Neural progenitor cell (in vitro differentiated cells): ENCODE measurements at regions not wholly inside any gene's neighbourhood (a gene's known extent, or its start where the extent isn't known, plus 50 kb on each side); places are given as distances from the start of the nearest gene placed in this dataset.
A peak's percentile ranks its signal among the peaks of the same experiment; 100 is the strongest.

Source experiments
- DNase-seq: peaks from one replicate; pipeline ENCODE4 v3.0.0-alpha.2; 2016; ENCODE audit warnings: low spot score
- H2AFZ ChIP-seq: fragments of 200-600 bp; sonication (generic); replicated peaks from 2 replicates; pipeline ENCODE4 v1.6.1; 2016; ENCODE audit warnings: antibody characterized with exemption
- H3F3A ChIP-seq: fragments of 200-600 bp; sonication (generic); 2 replicates; pipeline ENCODE4 v1.6.1; 2016; ENCODE audit warnings: antibody characterized with exemption, low read depth
- H3K27ac ChIP-seq: fragments of 200-600 bp; sonication (generic); 2 replicates; pipeline ENCODE4 v1.5.1; 2016; ENCODE audit warnings: mild to moderate bottlenecking
- H3K27me3 ChIP-seq: fragments of 200-600 bp; sonication (generic); 2 replicates; pipeline ENCODE4 v1.6.1; 2016; ENCODE audit warnings: mild to moderate bottlenecking, moderate library complexity
- H3K36me3 ChIP-seq: fragments of 200-600 bp; sonication (generic); 2 replicates; pipeline ENCODE4 v1.5.1; 2016
- H3K4me1 ChIP-seq: fragments of 200-600 bp; sonication (generic); 2 replicates; pipeline ENCODE4 v1.6.1; 2016; ENCODE audit warnings: mixed run types
- H3K4me2 ChIP-seq: fragments of 200-600 bp; sonication (generic); 2 replicates; pipeline ENCODE4 v1.6.1; 2016
- H3K4me3 ChIP-seq: fragments of 200-600 bp; sonication (generic); 2 replicates; pipeline ENCODE4 v1.5.1; 2016
- H3K79me2 ChIP-seq: fragments of 200-600 bp; sonication (generic); 2 replicates; pipeline ENCODE4 v1.6.1; 2016; ENCODE audit warnings: low read depth
- H3K9ac ChIP-seq: fragments of 200-600 bp; sonication (generic); 2 replicates; pipeline ENCODE4 v1.6.1; 2016
- H3K9me3 ChIP-seq: fragments of 200-600 bp; sonication (generic); 2 replicates; pipeline ENCODE4 v1.5.1; 2016; ENCODE audit warnings: low read depth
- H4K20me1 ChIP-seq: fragments of 200-600 bp; sonication (generic); 2 replicates; pipeline ENCODE4 v1.6.1; 2016; ENCODE audit warnings: low read depth
- H3K27ac Mint-ChIP-seq: 3 replicates; pipeline ENCODE4 v1.8.0; 2021; ENCODE audit warnings: mixed read lengths
- H3K27me3 Mint-ChIP-seq: 2 replicates; pipeline ENCODE4 v1.8.0; 2022; ENCODE audit warnings: low read depth, mild to moderate bottlenecking, inconsistent platforms, moderate library complexity, mixed read lengths; ENCODE audit not compliant: insufficient read depth
- H3K36me3 Mint-ChIP-seq: 3 replicates; pipeline ENCODE4 v1.8.0; 2021; ENCODE audit warnings: mixed read lengths
- H3K4me1 Mint-ChIP-seq: 3 replicates; pipeline ENCODE4 v1.8.0; 2021; ENCODE audit warnings: mixed read lengths
- H3K4me3 Mint-ChIP-seq: 3 replicates; pipeline ENCODE4 v1.8.0; 2021; ENCODE audit warnings: mild to moderate bottlenecking, moderate library complexity, mixed read lengths
- H3K9me3 Mint-ChIP-seq: 3 replicates; pipeline ENCODE4 v1.8.0; 2020; ENCODE audit warnings: mixed read lengths
- CTCF ChIP-seq: fragments of 200-600 bp; sonication (generic); IDR thresholded peaks from 2 replicates; pipeline ENCODE4 v1.5.1; 2017; ENCODE audit warnings: antibody characterized with exemption, mild to moderate bottlenecking
- EZH2 ChIP-seq: fragments of 200-600 bp; sonication (generic); IDR thresholded peaks from 2 replicates; pipeline ENCODE4 v1.6.1; 2017; ENCODE audit warnings: antibody characterized with exemption, mild to moderate bottlenecking, moderate library complexity
- EZH2phosphoT487 ChIP-seq: fragments of 200-600 bp; sonication (generic); IDR thresholded peaks from 2 replicates; pipeline ENCODE4 v1.6.1; 2017; ENCODE audit warnings: antibody characterized with exemption

- Mint-ChIP-seq H3K4me1 (peaks cover 49% of the 10 kb centered on the region), H3K4me3 (no peak overlapping the region), H3K9me3 (peaks cover 2% of the 10 kb centered on the region), H3K27me3 (peaks cover 3% of the 10 kb centered on the region), H3K36me3 (no peaks in the 10 kb centered on the region), H3K27ac (peak overlapping the region; percentile 0)
- TF ChIP-seq EZH2phosphoT487 (no peak), CTCF (no peak), EZH2 (no peak)
- Histone ChIP-seq H3K27ac (no peak overlapping the region), H3K27me3 (no peaks in the 10 kb centered on the region), H3K4me2 (no peak overlapping the region), H3F3A (peaks cover 7% of the 10 kb centered on the region), H2AFZ (no peak overlapping the region), H3K4me1 (peaks cover 35% of the 10 kb centered on the region), H3K9ac (no peak overlapping the region), H3K36me3 (no peaks in the 10 kb centered on the region), H3K9me3 (no peaks in the 10 kb centered on the region), H4K20me1 (no peaks in the 10 kb centered on the region), H3K79me2 (no peaks in the 10 kb centered on the region), H3K4me3 (no peak overlapping the region)
- no peak for DNase-seq
These were observed 484.6 kb upstream of the TBL1XR1 start for GRCh38 chr3:177681852-177682251.

DNA sequence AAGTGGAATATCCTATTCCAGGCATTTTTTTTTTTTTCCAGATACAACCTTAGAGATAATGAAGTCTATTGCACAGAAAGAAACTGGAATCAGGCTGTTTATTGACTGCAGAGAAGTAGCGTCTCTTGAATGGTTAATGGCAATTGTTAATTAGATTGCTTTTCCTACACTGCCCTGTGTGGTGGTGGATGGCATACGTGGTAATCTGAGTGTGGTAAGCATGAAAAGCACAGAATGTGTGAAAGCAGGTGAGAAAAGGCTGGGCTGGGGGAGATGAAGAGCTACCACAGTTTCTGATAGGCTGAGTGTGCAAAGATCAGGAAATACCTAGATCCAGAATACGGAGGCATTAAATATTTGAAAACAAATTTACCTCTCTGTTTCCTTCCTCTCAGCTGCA, 486.3 kb upstream of the TBL1XR1 start:
- peaks cover 2% of the 10 kb centered on the region for H3K9me3 Mint-ChIP-seq
- H3K27ac ChIP-seq, result no peak overlapping the region
- H3K4me2 ChIP-seq, result no peak overlapping the region
- H3K36me3 Mint-ChIP-seq, result no peaks in the 10 kb centered on the region
- H3F3A ChIP-seq, result peaks cover 7% of the 10 kb centered on the region
- no peak overlapping the region for H3K4me3 Mint-ChIP-seq
- H4K20me1 ChIP-seq, result no peaks in the 10 kb centered on the region
- no peak overlapping the region for H3K9ac ChIP-seq
- peaks cover 5% of the 10 kb centered on the region for H3K27me3 Mint-ChIP-seq
- no peak overlapping the region for H3K27ac Mint-ChIP-seq
- H3K4me3 ChIP-seq, result no peak overlapping the region
- H3K27me3 ChIP-seq, result no peaks in the 10 kb centered on the region
- H3K9me3 ChIP-seq, result no peaks in the 10 kb centered on the region
- H3K79me2 ChIP-seq, result no peaks in the 10 kb centered on the region
- H2AFZ ChIP-seq, result no peak overlapping the region
- no peaks in the 10 kb centered on the region for H3K36me3 ChIP-seq
- TF ChIP-seq CTCF, result no peak
- TF ChIP-seq EZH2phosphoT487, result no peak
- no peak for TF ChIP-seq EZH2
- DNase-seq, result no peak
- peaks cover 30% of the 10 kb centered on the region for H3K4me1 ChIP-seq
- peaks cover 43% of the 10 kb centered on the region for H3K4me1 Mint-ChIP-seq

- Histone ChIP-seq H3K27ac (no peak overlapping the region), H3F3A (peaks cover 7% of the 10 kb centered on the region), H2AFZ (peak overlapping the region; percentile 36), H3K9me3 (no peaks in the 10 kb centered on the region), H3K4me1 (peaks cover 19% of the 10 kb centered on the region), H4K20me1 (no peaks in the 10 kb centered on the region), H3K36me3 (no peaks in the 10 kb centered on the region), H3K79me2 (no peaks in the 10 kb centered on the region), H3K9ac (no peak overlapping the region), H3K27me3 (no peaks in the 10 kb centered on the region), H3K4me2 (no peak overlapping the region), H3K4me3 (no peak overlapping the region)
- no peak overlapping the region for H3K4me3 Mint-ChIP-seq
- H3K36me3 Mint-ChIP-seq, result no peaks in the 10 kb centered on the region
- no peak for DNase-seq
- peaks cover 18% of the 10 kb centered on the region for H3K4me1 Mint-ChIP-seq
- TF ChIP-seq EZH2, result no peak
- TF ChIP-seq CTCF, result no peak
- no peak for TF ChIP-seq EZH2phosphoT487
- no peaks in the 10 kb centered on the region for H3K9me3 Mint-ChIP-seq
- peaks cover 3% of the 10 kb centered on the region for H3K27me3 Mint-ChIP-seq
- peak overlapping the region; percentile 18 for H3K27ac Mint-ChIP-seq
These were observed 489.4 kb upstream of the TBL1XR1 start for GRCh38 chr3:177686671-177687070.

DNA sequence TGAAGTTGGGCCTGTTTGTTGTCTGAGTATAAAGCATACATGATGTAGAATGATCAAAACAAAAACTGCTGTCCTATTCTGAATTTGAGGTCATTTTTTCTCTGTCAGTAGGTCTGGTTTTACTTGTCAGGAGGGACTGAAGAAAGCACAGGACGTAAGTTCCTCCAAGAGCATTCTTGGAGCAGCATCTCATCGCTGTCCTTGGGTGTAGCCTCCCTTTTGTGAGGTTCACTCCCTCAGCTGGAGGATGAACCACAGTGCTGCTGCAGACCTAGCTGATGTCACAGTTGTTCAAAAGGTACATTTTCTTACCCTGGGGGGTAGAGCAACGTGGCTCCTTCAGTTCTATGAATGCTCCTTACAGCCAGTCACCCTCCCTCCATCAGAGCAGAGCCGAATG, 490.0 kb upstream of the TBL1XR1 start:
- H4K20me1 ChIP-seq, result no peaks in the 10 kb centered on the region
- H3K9me3 ChIP-seq, result no peaks in the 10 kb centered on the region
- DNase-seq, result no peak
- no peak overlapping the region for H3K4me3 ChIP-seq
- peaks cover 15% of the 10 kb centered on the region for H3K4me1 ChIP-seq
- H3K4me1 Mint-ChIP-seq, result peaks cover 12% of the 10 kb centered on the region
- no peak overlapping the region for H3K27ac ChIP-seq
- no peaks in the 10 kb centered on the region for H3K79me2 ChIP-seq
- peaks cover 7% of the 10 kb centered on the region for H3F3A ChIP-seq
- no peak overlapping the region for H2AFZ ChIP-seq
- no peaks in the 10 kb centered on the region for H3K27me3 ChIP-seq
- TF ChIP-seq EZH2 (no peak), CTCF (no peak), EZH2phosphoT487 (no peak)
- H3K36me3 Mint-ChIP-seq, result no peaks in the 10 kb centered on the region
- H3K4me2 ChIP-seq, result no peak overlapping the region
- no peak overlapping the region for H3K4me3 Mint-ChIP-seq
- peak overlapping the region; percentile 40 for H3K27ac Mint-ChIP-seq
- no peaks in the 10 kb centered on the region for H3K36me3 ChIP-seq
- H3K9ac ChIP-seq, result no peak overlapping the region
- peaks cover 3% of the 10 kb centered on the region for H3K27me3 Mint-ChIP-seq
- no peaks in the 10 kb centered on the region for H3K9me3 Mint-ChIP-seq
